ENCODE measurements at regions not wholly inside any gene's neighbourhood (a gene's known extent, or its start where the extent isn't known, plus 50 kb on each side); places are given as distances from the start of the nearest gene placed in this dataset.

DNA sequence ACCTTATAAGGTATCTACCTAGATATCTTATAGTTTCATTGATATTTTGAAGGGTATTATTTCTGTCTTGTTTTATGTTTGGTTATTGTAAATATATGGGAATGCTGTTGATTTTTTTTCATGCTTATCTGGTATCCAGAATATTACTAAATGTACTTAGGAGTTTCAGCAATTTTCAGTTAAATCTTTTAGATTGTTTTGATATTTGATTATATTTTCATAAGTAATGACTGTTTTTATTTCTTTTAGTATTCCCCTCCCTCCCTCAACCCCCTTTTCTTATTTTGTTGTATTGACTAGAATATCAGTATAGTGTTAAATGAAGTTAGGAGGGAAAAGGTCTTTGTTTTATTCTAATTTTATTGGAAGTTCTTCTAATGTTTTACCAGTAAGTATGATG is 344.4 kb upstream of the PROX1 start:
- no peak overlapping the region for H3K4me3 Mint-ChIP-seq

DNA sequence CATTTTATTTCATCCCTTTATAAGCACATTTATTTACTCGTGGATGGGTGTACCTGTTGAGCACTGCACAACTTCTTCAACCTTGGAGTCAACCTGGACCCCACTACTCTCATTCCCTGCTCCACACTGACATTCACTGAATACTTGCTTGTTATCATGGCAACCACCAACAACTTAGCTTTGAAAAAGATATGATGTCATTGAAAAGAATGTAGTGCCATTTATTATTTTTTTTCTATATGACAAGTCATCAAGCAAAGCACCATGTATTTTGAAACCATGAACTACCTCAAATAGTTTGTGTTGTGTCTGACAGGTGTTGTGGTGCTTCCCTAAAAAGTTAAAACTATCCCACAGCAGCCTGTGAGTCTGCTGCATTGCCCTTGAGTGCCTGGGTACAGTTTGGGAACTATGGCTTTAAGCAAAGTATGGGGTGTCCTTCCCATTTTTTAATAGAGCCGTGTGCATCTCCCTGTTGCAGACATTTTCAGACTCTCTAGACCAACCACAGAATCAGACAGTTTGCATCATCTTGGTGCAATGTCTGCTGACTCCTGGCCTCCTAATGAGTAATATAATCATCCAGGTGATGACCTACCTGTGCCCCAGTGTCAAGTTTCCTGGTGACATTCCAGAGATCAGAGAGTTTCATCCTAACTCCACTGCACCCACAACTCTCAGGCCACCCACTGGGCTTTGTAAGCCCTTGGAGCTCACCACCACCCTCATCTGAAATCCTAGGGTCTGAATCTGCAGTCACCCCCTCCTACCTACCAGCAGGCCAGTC is 339.7 kb upstream of the PROX1 start:
- ATAC-seq = no peak
- Histone ChIP-seq H3K4me3 (ENCODE audit: low read length) (no peak overlapping the region), H3K27me3 (ENCODE audit: control insufficient read depth in 2 of 2, insufficient read depth in 2 of 2, low read length in 2 of 2) (no peaks in the 10 kb centered on the region), H3K9me3 (ENCODE audit: control insufficient read depth in 2 of 3, low read length in 3 of 3) (no peaks in the 10 kb centered on the region), H3K36me3 (ENCODE audit: control insufficient read depth in 2 of 3, insufficient read depth in 3 of 3, low read length in 3 of 3) (no peaks in the 10 kb centered on the region), H3K27ac (ENCODE audit: low read depth, low read length) (no peak overlapping the region), H3K4me1 (ENCODE audit: control insufficient read depth in 2 of 2, insufficient read depth in 2 of 2, low read length in 2 of 2) (no peaks in the 10 kb centered on the region)
- Mint-ChIP-seq H3K36me3 (peaks cover 0 to 3% (median 0%) of the 10 kb centered on the region in 5 donors), H3K27ac (no peak overlapping the region), H3K27me3 (peaks cover 0 to 25% (median 19%) of the 10 kb centered on the region in 5 donors), H3K9me3 (peaks cover 0 to 1% (median 0%) of the 10 kb centered on the region in 11 donors), H3K4me3 (no peak overlapping the region), H3K4me1 (no peaks in the 10 kb centered on the region)
- intact Hi-C loops (cut with micrococcal nuclease) = no loop called here
- POLR2A ChIA-PET = no interaction called here
- CTCF ChIA-PET = no interaction called here
- no peak for DNase-seq

More for the DNA sequence above, 344.4 kb upstream of the PROX1 start:
- H3K36me3 ChIP-seq (ENCODE audit: control insufficient read depth in 2 of 3, insufficient read depth in 3 of 3, low read length in 3 of 3) = no peaks in the 10 kb centered on the region
- Mint-ChIP-seq H3K27me3 (peaks cover 3 to 15% (median 8%) of the 10 kb centered on the region in 5 donors), H3K27ac (no peak overlapping the region), H3K9me3 (peaks cover 0 to under 1% (median 0%) of the 10 kb centered on the region in 11 donors), H3K4me1 (no peaks in the 10 kb centered on the region), H3K36me3 (no peaks in the 10 kb centered on the region)
- ChIA-PET CTCF (interaction anchor here (0.6 kb wide), 1 partner anchor 1608 kb away, joined by 3 read pairs; the partner anchor contains the start of genes DTL and INTS7), POLR2A (no interaction called here)
- DNase-seq (no peak), ATAC-seq (no peak)
- H3K4me3 ChIP-seq (ENCODE audit: low read length) = no peak overlapping the region
- intact Hi-C loops (cut with micrococcal nuclease) = no loop called here
- H3K9me3 ChIP-seq (ENCODE audit: control insufficient read depth in 2 of 3, low read length in 3 of 3) = no peaks in the 10 kb centered on the region
- no peaks in the 10 kb centered on the region for H3K4me1 ChIP-seq (ENCODE audit: control insufficient read depth in 2 of 2, insufficient read depth in 2 of 2, low read length in 2 of 2)
- H3K27ac ChIP-seq (ENCODE audit: low read depth, low read length) = no peak overlapping the region
- no peaks in the 10 kb centered on the region for H3K27me3 ChIP-seq (ENCODE audit: control insufficient read depth in 2 of 2, insufficient read depth in 2 of 2, low read length in 2 of 2)

DNA sequence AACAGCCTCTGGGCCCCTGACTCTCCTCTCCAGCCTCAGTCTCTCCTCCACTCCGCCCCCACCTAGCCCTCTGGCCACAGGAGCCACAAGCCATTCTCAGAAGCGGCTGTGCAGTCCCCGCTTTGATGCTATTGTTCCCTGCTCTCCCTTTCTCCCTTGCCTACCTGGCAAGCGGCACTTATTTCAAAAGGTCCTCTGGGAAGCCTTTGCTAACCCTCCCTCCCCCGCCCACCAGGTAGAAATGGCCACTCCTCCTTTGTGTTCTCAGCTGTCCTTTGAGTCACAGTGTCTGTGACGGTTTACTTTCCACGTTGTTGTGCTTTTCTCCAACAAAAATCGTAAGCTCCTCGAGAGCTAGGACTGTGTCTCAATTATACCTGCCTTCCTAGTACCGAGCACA is 338.4 kb upstream of the PROX1 start:
- no peaks in the 10 kb centered on the region for H3K36me3 ChIP-seq (ENCODE audit: control insufficient read depth in 2 of 3, insufficient read depth in 3 of 3, low read length in 3 of 3)
- DNase-seq = no peak
- H3K4me1 ChIP-seq (ENCODE audit: control insufficient read depth in 2 of 2, insufficient read depth in 2 of 2, low read length in 2 of 2) = no peaks in the 10 kb centered on the region
- no peaks in the 10 kb centered on the region for H3K27me3 ChIP-seq (ENCODE audit: control insufficient read depth in 2 of 2, insufficient read depth in 2 of 2, low read length in 2 of 2)
- peaks cover 0 to 22% (median 19%) of the 10 kb centered on the region in 5 donors for H3K27me3 Mint-ChIP-seq
- CTCF ChIA-PET = no interaction called here
- intact Hi-C loops (cut with micrococcal nuclease) = no loop called here
- no peak overlapping the region for H3K4me3 Mint-ChIP-seq
- H3K36me3 Mint-ChIP-seq = peaks cover 0 to 3% (median 0%) of the 10 kb centered on the region in 5 donors
- no peak overlapping the region for H3K27ac Mint-ChIP-seq
- H3K27ac ChIP-seq (ENCODE audit: low read depth, low read length) = no peak overlapping the region
- POLR2A ChIA-PET = no interaction called here
- peaks cover 0 to 1% (median 0%) of the 10 kb centered on the region in 11 donors for H3K9me3 Mint-ChIP-seq
- H3K4me3 ChIP-seq (ENCODE audit: low read length) = no peak overlapping the region
- no peaks in the 10 kb centered on the region for H3K4me1 Mint-ChIP-seq
- no peaks in the 10 kb centered on the region for H3K9me3 ChIP-seq (ENCODE audit: control insufficient read depth in 2 of 3, low read length in 3 of 3)
- no peak for ATAC-seq

DNA sequence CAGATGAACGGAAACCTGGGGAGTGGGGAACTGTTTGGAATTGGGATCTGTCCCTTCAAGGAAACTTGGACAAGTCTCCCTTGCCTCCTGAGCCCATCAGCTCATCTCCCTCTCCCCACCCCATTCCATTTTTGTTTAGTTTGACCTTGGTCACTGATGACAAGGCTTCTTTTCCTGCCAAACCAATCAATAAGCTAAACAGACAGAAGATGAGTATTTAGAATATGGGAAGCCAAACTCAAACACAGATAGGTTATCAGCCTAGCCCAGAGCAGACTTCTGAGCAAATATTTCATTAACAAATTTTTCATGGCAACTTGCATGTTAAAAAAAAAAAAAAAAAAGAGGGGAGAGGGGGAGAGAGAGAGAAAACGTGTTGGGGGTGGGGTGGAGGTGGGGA is 337.2 kb upstream of the PROX1 start:
- Mint-ChIP-seq H3K27me3 (peaks cover 2 to 22% (median 10%) of the 10 kb centered on the region in 5 donors), H3K4me1 (no peaks in the 10 kb centered on the region), H3K4me3 (no peak overlapping the region), H3K27ac (no peak overlapping the region), H3K9me3 (peaks cover 0 to 1% (median 0%) of the 10 kb centered on the region in 11 donors), H3K36me3 (peaks cover 0 to 3% (median 0%) of the 10 kb centered on the region in 5 donors)
- H3K9me3 ChIP-seq (ENCODE audit: control insufficient read depth in 2 of 3, low read length in 3 of 3) = no peaks in the 10 kb centered on the region
- no peaks in the 10 kb centered on the region for H3K27me3 ChIP-seq (ENCODE audit: control insufficient read depth in 2 of 2, insufficient read depth in 2 of 2, low read length in 2 of 2)
- no peak overlapping the region for H3K4me3 ChIP-seq (ENCODE audit: low read length)
- H3K4me1 ChIP-seq (ENCODE audit: control insufficient read depth in 2 of 2, insufficient read depth in 2 of 2, low read length in 2 of 2) = no peaks in the 10 kb centered on the region
- no peaks in the 10 kb centered on the region for H3K36me3 ChIP-seq (ENCODE audit: control insufficient read depth in 2 of 3, insufficient read depth in 3 of 3, low read length in 3 of 3)
- H3K27ac ChIP-seq (ENCODE audit: low read depth, low read length) = no peak overlapping the region
- intact Hi-C loops (cut with micrococcal nuclease) = no loop called here
- CTCF ChIA-PET = no interaction called here
- DNase-seq (no peak), ATAC-seq (no peak)
- POLR2A ChIA-PET = no interaction called here

DNA sequence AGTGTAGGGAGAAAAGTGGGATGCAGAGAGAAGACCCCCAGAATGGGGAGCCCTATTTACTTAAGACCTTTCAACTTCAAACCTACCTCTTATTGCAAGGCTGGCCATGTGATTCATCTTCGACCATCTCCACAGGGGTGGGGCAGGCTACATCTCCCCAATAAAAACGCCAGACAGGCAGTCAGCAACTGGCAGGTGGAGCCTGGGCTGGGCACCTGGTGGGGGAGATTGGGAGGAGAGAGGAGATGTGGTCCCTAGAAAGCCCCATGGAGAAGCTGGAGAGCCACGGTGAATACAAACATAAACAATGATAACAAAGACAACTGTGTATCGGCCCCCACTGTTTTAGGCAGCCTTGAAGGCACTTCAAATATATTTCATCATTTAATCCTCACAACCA is 336.7 kb upstream of the PROX1 start:
- ChIA-PET CTCF (no interaction called here), POLR2A (no interaction called here)
- H3K4me3 ChIP-seq (ENCODE audit: low read length) = no peak overlapping the region
- ATAC-seq (no peak), DNase-seq (no peak)
- H3K9me3 ChIP-seq (ENCODE audit: control insufficient read depth in 2 of 3, low read length in 3 of 3) = no peaks in the 10 kb centered on the region
- no peak overlapping the region for H3K27ac Mint-ChIP-seq
- no peaks in the 10 kb centered on the region for H3K4me1 ChIP-seq (ENCODE audit: control insufficient read depth in 2 of 2, insufficient read depth in 2 of 2, low read length in 2 of 2)
- H3K27me3 ChIP-seq (ENCODE audit: control insufficient read depth in 2 of 2, insufficient read depth in 2 of 2, low read length in 2 of 2) = no peaks in the 10 kb centered on the region
- no peaks in the 10 kb centered on the region for H3K36me3 ChIP-seq (ENCODE audit: control insufficient read depth in 2 of 3, insufficient read depth in 3 of 3, low read length in 3 of 3)
- peaks cover 0 to 3% (median 0%) of the 10 kb centered on the region in 5 donors for H3K36me3 Mint-ChIP-seq
- peaks cover 2 to 20% (median 10%) of the 10 kb centered on the region in 5 donors for H3K27me3 Mint-ChIP-seq
- H3K9me3 Mint-ChIP-seq = peaks cover 0 to 1% (median 0%) of the 10 kb centered on the region in 11 donors
- intact Hi-C loops (cut with micrococcal nuclease) = no loop called here
- H3K4me1 Mint-ChIP-seq = no peaks in the 10 kb centered on the region
- H3K4me3 Mint-ChIP-seq = no peak overlapping the region
- no peak overlapping the region for H3K27ac ChIP-seq (ENCODE audit: low read depth, low read length)

DNA sequence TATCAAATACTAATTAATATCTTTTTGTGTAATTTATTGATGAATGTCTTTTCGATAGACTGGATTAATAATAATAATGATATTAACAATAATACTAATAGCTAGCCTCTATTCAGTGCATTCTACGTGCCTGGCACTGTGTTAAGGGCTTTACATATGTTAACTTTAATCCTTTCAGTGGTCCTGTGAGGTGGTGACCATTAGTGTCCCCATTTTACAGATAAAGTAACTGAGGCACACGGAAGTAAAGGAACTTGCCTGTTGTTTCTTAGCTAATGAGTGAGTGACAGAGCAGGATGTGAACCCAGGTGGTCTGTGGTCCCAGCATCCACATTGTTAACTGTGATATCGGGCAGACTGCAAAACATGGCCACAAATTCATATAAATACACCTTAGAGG is 335.7 kb upstream of the PROX1 start:
- DNase-seq (no peak), ATAC-seq (no peak)
- H3K27ac Mint-ChIP-seq = no peak overlapping the region
- H3K4me3 ChIP-seq (ENCODE audit: low read length) = no peak overlapping the region
- ChIA-PET POLR2A (no interaction called here), CTCF (interaction anchor here (0.9 kb wide), 1 partner anchor 10 kb away, joined by 4 read pairs; no protein-coding TSS in a partner anchor)
- no peak overlapping the region for H3K4me3 Mint-ChIP-seq
- H3K4me1 Mint-ChIP-seq = no peaks in the 10 kb centered on the region
- peaks cover 0 to 3% (median 0%) of the 10 kb centered on the region in 5 donors for H3K36me3 Mint-ChIP-seq
- H3K27me3 ChIP-seq (ENCODE audit: control insufficient read depth in 2 of 2, insufficient read depth in 2 of 2, low read length in 2 of 2) = no peaks in the 10 kb centered on the region
- no peak overlapping the region for H3K27ac ChIP-seq (ENCODE audit: low read depth, low read length)
- intact Hi-C loops (cut with micrococcal nuclease) = no loop called here
- no peaks in the 10 kb centered on the region for H3K36me3 ChIP-seq (ENCODE audit: control insufficient read depth in 2 of 3, insufficient read depth in 3 of 3, low read length in 3 of 3)
- no peaks in the 10 kb centered on the region for H3K4me1 ChIP-seq (ENCODE audit: control insufficient read depth in 2 of 2, insufficient read depth in 2 of 2, low read length in 2 of 2)
- peaks cover under 1 to 17% (median 10%) of the 10 kb centered on the region in 5 donors for H3K27me3 Mint-ChIP-seq
- peaks cover 0 to 1% (median 0%) of the 10 kb centered on the region in 11 donors for H3K9me3 Mint-ChIP-seq
- H3K9me3 ChIP-seq (ENCODE audit: control insufficient read depth in 2 of 3, low read length in 3 of 3) = no peaks in the 10 kb centered on the region

DNA sequence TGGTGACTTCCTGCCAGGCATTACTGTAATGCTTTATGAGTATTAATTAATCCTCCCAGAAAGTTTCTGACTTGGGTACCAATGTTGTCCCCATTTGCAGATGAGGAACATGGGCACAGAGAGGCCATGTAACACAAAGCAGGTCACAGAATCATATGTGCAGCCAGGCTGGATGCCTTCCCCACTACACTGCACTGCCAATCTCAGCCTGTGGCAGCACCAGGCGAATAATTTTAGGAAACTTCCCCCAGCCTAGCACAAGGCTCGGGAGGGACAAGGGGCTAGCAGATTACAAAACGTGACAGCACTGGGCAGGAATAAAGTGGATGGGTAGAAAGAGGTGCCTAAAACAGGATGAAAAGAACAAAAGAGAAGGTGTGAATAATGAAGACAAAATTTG is 331.7 kb upstream of the PROX1 start:
- Mint-ChIP-seq H3K27me3 (peaks cover 0 to 2% (median 0%) of the 10 kb centered on the region in 5 donors), H3K36me3 (no peaks in the 10 kb centered on the region), H3K4me3 (no peak overlapping the region), H3K4me1 (no peaks in the 10 kb centered on the region), H3K27ac (no peak overlapping the region), H3K9me3 (no peaks in the 10 kb centered on the region)
- H3K9me3 ChIP-seq (ENCODE audit: control insufficient read depth in 2 of 3, low read length in 3 of 3) = no peaks in the 10 kb centered on the region
- no peaks in the 10 kb centered on the region for H3K36me3 ChIP-seq (ENCODE audit: control insufficient read depth in 2 of 3, insufficient read depth in 3 of 3, low read length in 3 of 3)
- ChIA-PET POLR2A (no interaction called here), CTCF (no interaction called here)
- ATAC-seq = no peak
- no peaks in the 10 kb centered on the region for H3K27me3 ChIP-seq (ENCODE audit: control insufficient read depth in 2 of 2, insufficient read depth in 2 of 2, low read length in 2 of 2)
- no peak overlapping the region for H3K27ac ChIP-seq (ENCODE audit: low read depth, low read length)
- no peak for DNase-seq
- no peaks in the 10 kb centered on the region for H3K4me1 ChIP-seq (ENCODE audit: control insufficient read depth in 2 of 2, insufficient read depth in 2 of 2, low read length in 2 of 2)
- no peak overlapping the region for H3K4me3 ChIP-seq (ENCODE audit: low read length)
- intact Hi-C loops (cut with micrococcal nuclease) = no loop called here

Measured in naive thymus-derived CD4-positive, alpha-beta T cell (primary cell).